Caki2 (cell line): ENCODE measurements at regions not wholly inside any gene's neighbourhood (a gene's known extent, or its start where the extent isn't known, plus 50 kb on each side); places are given as distances from the start of the nearest gene placed in this dataset.

ENCODE experiments used
- DNase-seq: peaks from one replicate; pipeline ENCODE4 v3.0.0-alpha.2; 2015; ENCODE audit warnings: low read depth
- in situ Hi-C: cut with HindIII; loops from 2 replicates; pipeline ENCODE4 v1.10.0; 2016; ENCODE audit warnings: low sequenced_read_pairs, low pct_unique_long_range_greater_than_20kb, mixed read lengths

GRCh38 chr9:81193362-81194339 lies 495.7 kb downstream of the TLE1 start:
- DNase-seq, result no peak

GRCh38 chr9:81191222-81191621 lies 498.1 kb downstream of the TLE1 start:
- DNase-seq, result no peak
- in situ Hi-C loops, result no loop called here

More at GRCh38 chr9:81193362-81194339, 495.7 kb downstream of the TLE1 start:
- in situ Hi-C loops, result no loop called here

GRCh38 chr9:81190659-81191058 lies 498.7 kb downstream of the TLE1 start:
- in situ Hi-C loops, result no loop called here

GRCh38 chr9:81183761-81184160 lies 505.6 kb downstream of the TLE1 start:
- in situ Hi-C loops, result no loop called here
- DNase-seq, result peak; percentile 69

More at GRCh38 chr9:81190659-81191058, 498.7 kb downstream of the TLE1 start:
- no peak for DNase-seq

GRCh38 chr9:81182431-81182830 lies 506.9 kb downstream of the TLE1 start:
- in situ Hi-C loops, result no loop called here
- DNase-seq, result peak; percentile 78

- no peak for DNase-seq
- in situ Hi-C loops, result no loop called here
Measured at GRCh38 chr9:81174023-81174422, 515.3 kb downstream of the TLE1 start.

GRCh38 chr9:81171689-81172088 lies 517.7 kb downstream of the TLE1 start:
- in situ Hi-C loops, result no loop called here
- DNase-seq, result no peak

- in situ Hi-C loops, result no loop called here
- no peak for DNase-seq
Measured at GRCh38 chr9:81162361-81162760, 527.0 kb downstream of the TLE1 start.

GRCh38 chr9:81156381-81156780 lies 533.0 kb downstream of the TLE1 start:
- DNase-seq, result no peak
- in situ Hi-C loops, result no loop called here

- DNase-seq, result no peak
- in situ Hi-C loops, result no loop called here
Measured at GRCh38 chr9:81150016-81150625, 539.2 kb downstream of the TLE1 start.

- DNase-seq, result peak; percentile 52
- in situ Hi-C loops, result no loop called here
Measured at GRCh38 chr9:81146684-81147337, 542.5 kb downstream of the TLE1 start.

GRCh38 chr9:81146241-81146640 lies 543.1 kb downstream of the TLE1 start:
- in situ Hi-C loops, result no loop called here
- no peak for DNase-seq

- DNase-seq, result no peak
- in situ Hi-C loops, result no loop called here
Measured at GRCh38 chr9:81145331-81145963, 543.9 kb downstream of the TLE1 start.

GRCh38 chr9:81141961-81142360 lies 547.4 kb downstream of the TLE1 start:
- in situ Hi-C loops, result no loop called here

GRCh38 chr9:81137976-81138568 lies 551.3 kb downstream of the TLE1 start:
- no peak for DNase-seq
- in situ Hi-C loops, result no loop called here

More at GRCh38 chr9:81141961-81142360, 547.4 kb downstream of the TLE1 start:
- DNase-seq, result no peak

- in situ Hi-C loops, result no loop called here
Measured at GRCh38 chr9:81132796-81133195, 556.6 kb downstream of the TLE1 start.

GRCh38 chr9:81132318-81132717 lies 557.0 kb downstream of the TLE1 start:
- in situ Hi-C loops, result no loop called here
- DNase-seq, result no peak

More at GRCh38 chr9:81132796-81133195, 556.6 kb downstream of the TLE1 start:
- DNase-seq, result no peak

- DNase-seq, result no peak
- in situ Hi-C loops, result no loop called here
Measured at GRCh38 chr9:81128701-81129100, 560.6 kb downstream of the TLE1 start.
